KOPT-K1 (cell line): ENCODE measurements at regions not wholly inside any gene's neighbourhood (a gene's known extent, or its start where the extent isn't known, plus 50 kb on each side); places are given as distances from the start of the nearest gene placed in this dataset.

Experiments used
- H3K27ac ChIP-seq: fragments of 200-600 bp; sonication (generic); 2 replicates; pipeline ENCODE4 v1.5.1; 2016; ENCODE audit warnings: antibody characterized with exemption, mild to moderate bottlenecking, low read depth, low read length; ENCODE audit not compliant: poor library complexity, severe bottlenecking
- H3K36me3 ChIP-seq: fragments of 200-600 bp; sonication (generic); 2 replicates; pipeline ENCODE4 v1.5.1; 2017; ENCODE audit warnings: antibody characterized with exemption, mild to moderate bottlenecking, low read length, moderate library complexity; ENCODE audit not compliant: insufficient read depth
- H3K9me3 ChIP-seq: fragments of 200-600 bp; sonication (generic); 2 replicates; pipeline ENCODE4 v1.5.1; 2017; ENCODE audit warnings: antibody characterized with exemption, low read length, mild to moderate bottlenecking; ENCODE audit not compliant: insufficient read depth, poor library complexity, severe bottlenecking

DNA sequence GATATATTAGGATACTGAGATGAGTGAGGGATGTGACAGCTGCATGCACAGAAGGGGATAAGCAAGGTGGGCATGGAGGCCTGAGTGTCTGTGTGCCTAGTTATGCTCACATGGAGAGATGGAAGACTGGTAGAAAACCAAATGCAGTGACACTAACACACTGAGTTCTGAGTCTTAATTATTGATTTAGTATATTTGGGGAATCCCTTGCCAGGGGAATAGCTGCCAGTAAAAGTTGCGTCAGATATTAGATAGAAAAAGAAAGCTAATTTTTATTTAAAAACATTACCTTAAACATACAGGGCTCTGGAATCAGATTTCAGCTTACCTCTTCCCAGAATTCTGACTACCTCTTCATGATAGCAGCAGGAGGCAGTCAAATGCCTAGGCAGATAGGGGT lies 620.5 kb downstream of the METTL15 start:
- H3K27ac ChIP-seq, result no peak overlapping the region
- H3K9me3 ChIP-seq, result no peaks in the 10 kb centered on the region

DNA sequence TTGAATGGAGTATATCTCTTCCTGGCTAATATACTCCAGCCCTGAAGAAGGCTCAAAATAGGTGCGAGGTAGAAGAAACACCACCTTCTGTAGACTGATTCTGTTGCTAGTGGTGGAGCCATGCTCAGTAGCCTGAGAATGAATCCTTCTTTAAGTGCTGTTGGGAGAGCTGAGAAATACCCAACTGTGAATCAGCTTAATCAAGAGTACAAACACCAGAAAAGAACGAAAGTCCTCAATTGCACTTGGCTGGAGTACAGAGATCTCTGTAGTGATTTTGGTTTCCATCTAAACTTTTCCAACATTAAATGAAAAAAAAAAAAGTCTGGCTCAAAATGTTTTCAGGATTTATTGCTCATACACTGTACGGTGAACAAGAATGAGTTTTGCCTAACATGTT lies 619.1 kb downstream of the METTL15 start:
- no peaks in the 10 kb centered on the region for H3K9me3 ChIP-seq
- H3K27ac ChIP-seq, result no peak overlapping the region
- H3K36me3 ChIP-seq, result no peaks in the 10 kb centered on the region

More for the DNA sequence above, 620.5 kb downstream of the METTL15 start:
- H3K36me3 ChIP-seq, result no peaks in the 10 kb centered on the region

DNA sequence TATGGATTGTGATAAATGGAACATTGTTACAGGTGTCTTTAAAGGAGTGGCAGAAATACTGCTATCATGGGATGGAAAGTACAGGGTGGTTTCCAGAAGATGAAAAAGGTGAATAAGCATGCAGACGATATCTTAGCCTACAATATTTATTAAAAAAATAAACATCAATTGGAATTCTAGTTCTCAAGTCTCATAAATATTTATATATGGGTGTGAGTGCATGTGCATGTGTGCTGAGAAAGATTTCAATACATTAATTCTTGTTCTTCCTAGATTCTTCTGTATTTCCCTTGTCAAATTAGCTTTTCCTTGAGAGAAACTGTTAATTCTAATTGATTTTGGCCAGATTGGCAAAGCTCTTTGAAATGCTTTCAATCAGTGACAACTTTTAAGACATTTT lies 618.2 kb downstream of the METTL15 start:
- Histone ChIP-seq H3K36me3 (no peaks in the 10 kb centered on the region), H3K9me3 (no peaks in the 10 kb centered on the region), H3K27ac (no peak overlapping the region)

DNA sequence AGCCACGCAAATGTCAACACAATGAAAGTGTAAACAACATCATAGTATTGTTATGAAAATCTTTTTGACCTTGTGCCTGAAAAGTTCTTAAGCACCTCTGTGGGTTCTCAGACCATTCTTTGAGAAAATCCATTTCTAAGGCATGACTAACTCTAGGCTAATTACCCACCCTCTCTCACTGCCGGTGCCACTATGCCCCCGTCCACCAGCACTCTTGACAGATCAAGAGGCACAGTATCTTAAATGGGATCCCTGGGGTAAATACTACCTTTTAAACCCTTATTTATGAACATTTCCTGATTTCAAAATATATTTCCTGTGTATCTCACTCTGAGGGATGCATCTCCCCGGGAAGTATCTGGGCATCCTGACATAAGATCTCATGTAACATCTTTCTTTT lies 607.5 kb downstream of the METTL15 start:
- H3K27ac ChIP-seq, result no peak overlapping the region

DNA sequence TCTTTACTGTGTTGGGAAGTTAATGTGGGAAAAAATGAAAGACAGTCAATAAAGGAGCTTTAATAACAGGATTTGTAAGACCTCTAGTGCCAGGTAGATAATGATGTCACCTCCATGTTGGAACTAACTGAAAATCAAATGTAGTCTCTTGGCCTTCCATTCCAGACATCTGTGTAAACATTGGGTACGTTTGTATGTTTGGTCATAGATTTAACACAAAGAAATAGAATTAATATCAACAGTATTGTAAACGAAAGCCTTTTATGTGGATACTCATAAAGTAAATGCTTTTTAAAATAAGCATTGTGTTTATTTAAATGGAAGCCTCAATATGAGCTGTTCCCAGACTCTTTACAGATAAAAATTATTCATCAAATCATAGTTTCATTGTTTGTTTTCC lies 605.7 kb downstream of the METTL15 start:
- Histone ChIP-seq H3K9me3 (no peaks in the 10 kb centered on the region), H3K27ac (no peak overlapping the region), H3K36me3 (no peaks in the 10 kb centered on the region)

More for the DNA sequence above, 607.5 kb downstream of the METTL15 start:
- no peaks in the 10 kb centered on the region for H3K9me3 ChIP-seq
- no peaks in the 10 kb centered on the region for H3K36me3 ChIP-seq

DNA sequence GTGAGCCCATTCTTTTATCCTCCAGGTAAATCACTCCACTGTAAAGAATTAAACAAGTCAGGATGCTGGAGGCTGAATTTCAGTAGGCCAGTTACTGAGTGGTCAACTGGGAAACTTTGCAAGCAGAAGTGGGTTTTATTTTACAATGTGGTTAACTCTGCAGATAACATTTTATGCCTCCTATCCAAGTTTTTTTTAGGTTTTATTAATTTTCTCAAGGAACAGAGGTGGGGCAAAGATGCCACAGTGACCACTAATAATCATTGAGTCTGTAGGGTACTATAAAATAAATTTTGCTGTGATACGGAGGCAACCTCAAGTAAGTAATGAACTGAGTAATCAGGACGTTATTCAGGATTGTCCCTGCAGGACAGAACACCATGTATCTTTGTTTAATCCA lies 599.9 kb downstream of the METTL15 start:
- H3K27ac ChIP-seq, result no peak overlapping the region
- no peaks in the 10 kb centered on the region for H3K36me3 ChIP-seq
- H3K9me3 ChIP-seq, result no peaks in the 10 kb centered on the region

DNA sequence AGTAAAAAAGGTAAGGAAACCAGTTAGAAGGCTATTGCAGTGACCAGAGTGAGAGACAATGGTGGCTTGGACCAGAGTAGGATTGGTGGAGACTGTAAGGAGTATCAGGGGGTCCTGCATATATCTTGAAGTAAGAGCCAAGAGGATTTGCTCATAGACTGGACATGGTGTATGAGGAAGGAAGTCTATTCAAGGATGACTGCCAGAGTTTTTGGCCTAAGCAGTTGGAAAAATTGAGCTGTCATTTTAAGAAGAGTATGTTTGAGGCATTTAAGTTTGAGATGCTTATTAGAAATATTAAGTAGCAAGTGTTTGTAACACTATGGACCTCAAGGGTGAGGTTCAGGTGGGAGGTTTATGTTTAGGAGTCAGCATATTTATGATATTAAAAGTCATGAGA lies 596.6 kb downstream of the METTL15 start:
- Histone ChIP-seq H3K9me3 (no peaks in the 10 kb centered on the region), H3K27ac (no peak overlapping the region), H3K36me3 (no peaks in the 10 kb centered on the region)

DNA sequence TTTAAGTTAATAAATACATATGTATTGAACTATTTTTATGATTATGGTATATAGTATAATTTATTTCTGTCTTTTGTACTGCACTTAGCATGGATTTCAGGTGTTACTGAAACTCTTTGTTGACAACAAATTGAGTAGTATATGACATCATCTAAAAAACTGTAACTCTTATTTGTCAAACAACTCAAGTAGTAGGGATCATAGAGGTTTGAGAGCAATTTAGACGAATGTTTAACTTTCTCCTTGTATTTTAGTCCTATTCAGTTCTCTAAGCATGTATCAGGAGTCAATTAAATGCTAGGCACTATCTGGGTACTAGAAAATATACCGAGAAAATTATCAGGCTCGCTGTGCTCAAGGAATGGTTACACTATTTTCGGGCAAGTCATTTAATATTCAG lies 595.2 kb downstream of the METTL15 start:
- Histone ChIP-seq H3K27ac (no peak overlapping the region), H3K9me3 (no peaks in the 10 kb centered on the region)

DNA sequence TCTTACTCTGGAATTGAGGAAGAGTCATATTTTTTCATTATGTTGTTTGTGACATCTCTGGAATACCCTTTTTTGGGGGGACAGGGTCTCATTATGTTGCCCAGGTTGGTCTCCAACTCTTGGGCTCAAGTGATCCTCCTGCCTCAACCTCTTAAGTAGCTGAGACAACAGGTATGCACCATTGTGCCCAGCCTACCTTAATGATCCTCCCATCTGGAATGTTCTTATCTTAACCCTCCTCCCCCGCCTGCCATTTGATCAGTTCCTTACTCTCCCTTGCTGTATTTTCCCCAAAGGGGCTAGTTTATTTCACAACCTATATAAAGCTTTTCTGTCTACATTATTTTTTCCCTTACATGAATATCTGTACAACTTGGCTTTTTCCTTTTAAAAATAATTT lies 594.7 kb downstream of the METTL15 start:
- Histone ChIP-seq H3K9me3 (no peaks in the 10 kb centered on the region), H3K36me3 (no peaks in the 10 kb centered on the region), H3K27ac (no peak overlapping the region)

More for the DNA sequence above, 595.2 kb downstream of the METTL15 start:
- H3K36me3 ChIP-seq, result no peaks in the 10 kb centered on the region

DNA sequence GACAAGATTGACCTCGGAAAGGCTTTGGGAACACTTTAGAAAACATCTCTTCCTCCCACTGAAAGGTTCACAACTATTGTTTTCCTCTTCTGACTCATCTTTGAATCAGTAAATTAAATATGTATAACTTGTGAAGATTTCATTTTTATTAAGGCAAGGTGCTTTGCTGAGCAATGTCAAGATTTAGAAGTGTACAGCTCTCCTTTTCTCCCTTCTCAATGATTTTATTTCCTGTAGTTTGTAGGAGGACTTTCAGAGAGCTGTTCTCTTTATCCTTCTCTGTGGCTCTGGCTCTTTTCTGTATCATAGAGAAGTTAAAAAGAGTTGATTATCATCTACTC lies 594.2 kb downstream of the METTL15 start:
- Histone ChIP-seq H3K9me3 (no peaks in the 10 kb centered on the region), H3K36me3 (no peaks in the 10 kb centered on the region), H3K27ac (no peak overlapping the region)

DNA sequence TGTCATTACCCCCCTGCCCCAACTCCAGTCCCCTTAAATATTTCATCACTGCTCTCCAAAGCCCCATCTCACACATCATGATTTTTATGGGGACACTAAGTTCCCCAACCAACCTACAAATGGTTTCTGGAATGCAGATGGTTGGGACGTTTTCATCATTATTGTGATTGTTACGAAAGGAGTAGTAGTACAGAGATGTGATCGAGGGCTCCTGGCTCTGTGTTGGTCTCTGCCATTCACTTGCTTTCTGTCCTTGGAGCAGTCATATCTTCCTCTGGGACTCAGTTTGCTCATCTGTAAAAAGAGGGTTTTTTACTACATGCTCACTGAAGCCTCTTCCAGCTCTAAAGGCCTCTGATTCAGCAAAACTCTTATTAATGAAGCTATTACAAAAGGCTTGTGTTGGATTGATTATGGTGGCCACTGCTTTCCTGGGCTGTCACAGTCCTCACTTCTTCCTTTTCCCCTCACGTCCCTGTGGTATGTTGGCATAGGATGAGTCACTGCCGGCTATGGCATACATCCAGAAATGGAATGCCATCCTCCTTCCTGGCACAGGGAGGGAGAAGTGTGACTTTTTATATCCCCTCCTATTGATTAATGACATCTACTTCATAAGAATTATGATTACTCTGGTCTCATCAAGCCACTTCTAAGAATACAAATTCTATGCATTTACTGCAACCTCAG lies 593.7 kb downstream of the METTL15 start:
- Histone ChIP-seq H3K27ac (no peak overlapping the region), H3K9me3 (no peaks in the 10 kb centered on the region), H3K36me3 (no peaks in the 10 kb centered on the region)

DNA sequence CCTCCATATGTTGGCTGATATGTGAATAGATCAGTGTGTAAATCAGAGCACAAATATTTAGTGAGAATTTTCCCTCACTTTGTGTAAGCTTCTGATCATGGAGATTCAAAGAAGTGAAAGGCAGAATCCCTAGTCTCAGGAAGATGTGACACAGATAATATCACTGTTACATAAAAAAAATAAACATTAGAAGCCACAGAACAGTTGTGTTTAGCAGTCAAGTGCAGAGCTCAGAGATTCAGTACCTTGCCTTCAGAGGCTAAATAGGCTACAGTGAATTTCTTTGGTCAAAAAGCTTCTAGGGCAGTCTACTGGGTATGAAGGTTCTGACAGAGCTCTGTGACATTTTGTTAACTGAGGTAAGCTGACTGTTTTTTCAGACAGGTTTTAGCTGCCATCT lies 591.5 kb downstream of the METTL15 start:
- Histone ChIP-seq H3K27ac (no peak overlapping the region), H3K36me3 (no peaks in the 10 kb centered on the region), H3K9me3 (no peaks in the 10 kb centered on the region)

DNA sequence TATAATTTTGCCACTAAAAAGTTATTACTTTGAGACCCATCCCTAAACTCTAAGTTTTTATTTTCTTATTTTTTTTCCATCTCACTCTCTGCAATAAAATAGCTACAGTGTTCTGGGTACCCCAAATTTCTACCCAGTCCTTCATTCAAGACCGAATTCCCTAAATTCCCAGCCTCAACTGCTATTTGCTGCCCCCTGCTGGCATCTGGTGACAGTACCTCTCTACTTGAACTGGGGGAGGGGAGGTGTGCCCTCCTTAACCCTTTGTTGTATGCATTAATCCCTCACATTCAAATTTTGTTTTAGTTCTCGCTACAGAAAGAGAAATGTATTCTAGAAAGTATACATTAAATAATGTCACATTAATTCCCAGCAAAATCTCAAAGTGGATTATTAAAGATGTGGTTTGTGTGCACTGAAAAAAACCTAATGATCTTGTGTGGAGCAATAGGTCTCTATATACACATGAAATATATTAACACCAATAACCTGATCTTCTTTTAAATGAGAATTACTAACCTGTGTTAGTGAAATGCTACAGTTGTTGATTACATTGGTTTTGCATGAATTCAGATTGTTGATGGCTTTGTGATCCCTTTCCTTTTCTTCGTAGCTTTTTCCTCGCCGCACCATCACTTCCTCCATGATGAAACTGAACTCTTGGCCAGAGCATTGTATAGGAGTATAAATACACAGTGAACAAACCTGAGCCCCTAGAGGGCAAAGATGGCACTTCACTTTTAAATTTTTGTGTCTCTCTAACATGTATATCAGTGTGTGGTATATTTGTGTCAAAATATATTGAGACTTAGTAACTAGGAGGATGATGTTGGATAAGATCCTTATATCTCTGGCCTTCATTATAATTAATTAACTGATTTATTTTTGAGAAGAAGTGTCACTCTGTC lies 590.0 kb downstream of the METTL15 start:
- no peaks in the 10 kb centered on the region for H3K9me3 ChIP-seq
- no peaks in the 10 kb centered on the region for H3K36me3 ChIP-seq
- no peak overlapping the region for H3K27ac ChIP-seq

DNA sequence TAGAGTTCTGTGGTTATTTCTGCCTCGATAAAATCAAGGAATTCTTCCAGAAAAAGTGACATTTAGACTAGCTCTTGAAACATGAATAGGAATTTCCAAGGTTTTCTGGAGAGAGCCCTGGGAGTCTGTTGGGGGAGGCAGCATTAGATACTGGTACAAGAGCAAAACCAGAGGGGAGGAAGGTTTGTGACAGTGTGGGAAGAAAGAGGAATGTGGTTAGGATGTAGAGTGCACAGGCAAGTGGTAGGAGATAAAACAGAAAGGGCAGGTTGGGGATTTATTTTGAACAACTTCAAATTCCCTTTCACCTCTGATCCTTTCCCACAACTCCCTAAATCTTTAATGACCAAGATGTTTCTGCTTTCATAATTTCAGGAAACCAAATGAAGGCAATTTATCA lies 588.4 kb downstream of the METTL15 start:
- Histone ChIP-seq H3K36me3 (no peaks in the 10 kb centered on the region), H3K27ac (no peak overlapping the region), H3K9me3 (no peaks in the 10 kb centered on the region)

DNA sequence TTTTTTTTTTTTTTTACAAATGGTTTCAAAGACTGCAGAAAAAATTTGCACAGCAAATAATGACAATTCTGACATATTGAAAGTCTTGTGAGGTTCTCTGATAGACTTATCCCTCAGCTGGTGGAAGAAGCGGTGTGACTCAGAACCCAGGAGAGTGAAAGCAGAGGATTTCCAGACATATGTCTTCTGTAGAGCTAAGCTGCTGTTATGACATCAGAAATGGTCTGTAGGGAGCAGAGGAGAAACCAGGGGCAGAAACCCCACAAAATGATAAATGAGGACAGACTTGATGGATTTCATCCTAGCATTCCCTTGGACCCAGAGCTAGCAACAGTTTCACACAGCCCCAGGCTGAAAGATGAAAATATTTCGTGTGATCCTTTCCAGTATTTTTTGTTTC lies 582.6 kb downstream of the METTL15 start:
- H3K36me3 ChIP-seq, result no peaks in the 10 kb centered on the region
- no peak overlapping the region for H3K27ac ChIP-seq
- H3K9me3 ChIP-seq, result no peaks in the 10 kb centered on the region
